PFSK-1 (cell line): ENCODE measurements at regions not wholly inside any gene's neighbourhood (a gene's known extent, or its start where the extent isn't known, plus 50 kb on each side); places are given as distances from the start of the nearest gene placed in this dataset.

Experiments used
- FOXP2 ChIP-seq: optimal IDR thresholded peaks from 2 replicates; pipeline ENCODE3; 2011; ENCODE audit warnings: borderline replicate concordance, control low read depth, inconsistent platforms; ENCODE audit not compliant: insufficient read depth; ENCODE audit errors: extremely low read length, extremely low read depth
- POLR2AphosphoS5 ChIP-seq: IDR thresholded peaks from 2 replicates; pipeline ENCODE4 v1.6.1; 2012; ENCODE audit warnings: low read depth, mild to moderate bottlenecking, control low read depth, low read length, moderate library complexity
- REST ChIP-seq, 2 experiments: IDR thresholded peaks; 2 replicates each; pipeline versions ENCODE4 v1.6.1 to v1.8.0; 2011 to 2012; ENCODE audit warnings: low read depth in 2 of 2, low read length in 2 of 2, control low read depth in 1 of 2, inconsistent platforms in 1 of 2, mild to moderate bottlenecking in 1 of 2, moderate library complexity in 1 of 2; ENCODE audit not compliant: insufficient read depth in 1 of 2
- SIN3A ChIP-seq: IDR thresholded peaks from 2 replicates; pipeline ENCODE4 v1.6.1; 2012; ENCODE audit warnings: mild to moderate bottlenecking, low read length, moderate library complexity, borderline replicate concordance; ENCODE audit not compliant: insufficient read depth
- TAF1 ChIP-seq: IDR thresholded peaks from 2 replicates; pipeline ENCODE4 v1.6.1; 2012; ENCODE audit warnings: low read length, control low read depth, borderline replicate concordance; ENCODE audit not compliant: insufficient read depth

- TF ChIP-seq POLR2AphosphoS5: no peak
- no peak for TF ChIP-seq TAF1
- no peak for TF ChIP-seq SIN3A
- TF ChIP-seq REST (IDR thresholded peaks at IDR 0.05; ENCODE audit: insufficient read depth in 1 of 2, low read depth in 2 of 2, low read length in 2 of 2): no peak
- TF ChIP-seq FOXP2: no peak
Measured at GRCh38 chr2:105634198-105634597, 110.5 kb upstream of the NCK2 start.
